Esophagus squamous epithelium (tissue), 5 donors: ENCODE measurements at regions not wholly inside any gene's neighbourhood (a gene's known extent, or its start where the extent isn't known, plus 50 kb on each side); places are given as distances from the start of the nearest gene placed in this dataset.

Experiments used
- DNase-seq: peaks from one replicate; lab custom pipeline; 2025; lab: John Stamatoyannopoulos, UW
- H3K27ac ChIP-seq, 4 donors: fragments of 200-600 bp; sonication (generic); one replicate each; pipeline ENCODE4 v1.5.1; 2016 to 2019; ENCODE audit warnings: mild to moderate bottlenecking in 1 of 4
- H3K27me3 ChIP-seq, 4 donors: fragments of 200-600 bp; sonication (generic); 1 replicate in 3 of 4; 2 replicates in 1 of 4; pipeline versions ENCODE4 v1.5.1 to v1.6.0; 2017 to 2021; ENCODE audit warnings: antibody characterized with exemption in 1 of 4
- H3K36me3 ChIP-seq, 3 donors: fragments of 200-600 bp; sonication (generic); one replicate each; pipeline ENCODE4 v1.5.1; 2016 to 2019
- H3K4me1 ChIP-seq, 3 donors: fragments of 200-600 bp; sonication (generic); one replicate each; pipeline ENCODE4 v1.5.1; 2017 to 2019
- H3K4me3 ChIP-seq, 4 donors: fragments of 200-600 bp; sonication (generic); 1 replicate in 3 of 4; 2 replicates in 1 of 4; pipeline ENCODE4 v1.5.1; 2016 to 2019; ENCODE audit warnings: mild to moderate bottlenecking in 2 of 4, moderate library complexity in 1 of 4
- H3K9me3 ChIP-seq, 3 donors: fragments of 200-600 bp; sonication (generic); one replicate each; pipeline ENCODE4 v1.5.1; 2016 to 2019
- POLR2A ChIP-seq, 4 donors: fragments of 450-650 bp; IDR thresholded peaks; one replicate each; pipeline ENCODE4 v1.6.1; 2017; ENCODE audit warnings: antibody characterized with exemption in 4 of 4, mild to moderate bottlenecking in 4 of 4, moderate library complexity in 3 of 4
- WGBS, 2 donors: methylation state at CpG; one replicate each; pipeline ENCODE4 v1.1.5; 2018; 5-methylcytosine and 5-hydroxymethylcytosine counted together
- intact Hi-C: fragments of 100-400 bp; cut with DNase I; formaldehyde crosslinking; loops from one replicate; pipeline ENCODE4 v1.15.0; 2022
- TF ChIP-seq, protein P1 (sequence below), 6 experiments: fragments of 450-650 bp in 4 of 6; fragments of 200-600 bp in 2 of 6; sonication (generic) in 2 of 6; IDR thresholded peaks; one replicate each; pipeline ENCODE4 v1.5.1; 2016 to 2019; ENCODE audit warnings: antibody characterized with exemption in 6 of 6, mild to moderate bottlenecking in 4 of 6, moderate library complexity in 4 of 6
- donor health status: DM: yes; HTN: yes; CAD: no.

DNA sequence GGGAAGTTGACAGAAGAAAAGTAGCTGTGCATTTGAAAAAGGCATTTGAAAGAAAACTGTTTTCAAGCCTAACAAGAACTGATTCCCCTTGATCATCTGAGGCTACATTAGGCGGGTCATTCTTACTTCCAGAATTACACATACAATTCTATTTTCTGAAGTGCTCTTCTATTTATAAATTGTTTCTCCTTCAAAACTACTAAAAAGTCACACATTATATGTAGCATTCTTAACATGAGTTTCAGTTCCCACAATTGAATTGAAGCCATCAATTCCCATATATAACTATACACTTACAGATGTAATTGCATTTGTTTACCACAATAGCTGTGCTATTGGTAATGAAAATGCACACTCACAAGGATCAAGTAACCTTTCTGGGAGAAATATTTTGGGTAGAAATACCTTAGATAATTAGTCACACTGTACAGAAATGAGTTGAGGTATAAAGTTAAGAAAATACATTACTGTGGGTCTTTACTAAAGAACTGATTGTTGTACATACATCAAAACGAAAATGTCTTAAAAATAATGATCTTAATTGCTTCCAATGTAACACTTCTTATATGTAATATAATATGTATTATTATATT, 1688.0 kb upstream of the AGA start:
- DNase-seq: no peak
- TF ChIP-seq, protein P1, sequence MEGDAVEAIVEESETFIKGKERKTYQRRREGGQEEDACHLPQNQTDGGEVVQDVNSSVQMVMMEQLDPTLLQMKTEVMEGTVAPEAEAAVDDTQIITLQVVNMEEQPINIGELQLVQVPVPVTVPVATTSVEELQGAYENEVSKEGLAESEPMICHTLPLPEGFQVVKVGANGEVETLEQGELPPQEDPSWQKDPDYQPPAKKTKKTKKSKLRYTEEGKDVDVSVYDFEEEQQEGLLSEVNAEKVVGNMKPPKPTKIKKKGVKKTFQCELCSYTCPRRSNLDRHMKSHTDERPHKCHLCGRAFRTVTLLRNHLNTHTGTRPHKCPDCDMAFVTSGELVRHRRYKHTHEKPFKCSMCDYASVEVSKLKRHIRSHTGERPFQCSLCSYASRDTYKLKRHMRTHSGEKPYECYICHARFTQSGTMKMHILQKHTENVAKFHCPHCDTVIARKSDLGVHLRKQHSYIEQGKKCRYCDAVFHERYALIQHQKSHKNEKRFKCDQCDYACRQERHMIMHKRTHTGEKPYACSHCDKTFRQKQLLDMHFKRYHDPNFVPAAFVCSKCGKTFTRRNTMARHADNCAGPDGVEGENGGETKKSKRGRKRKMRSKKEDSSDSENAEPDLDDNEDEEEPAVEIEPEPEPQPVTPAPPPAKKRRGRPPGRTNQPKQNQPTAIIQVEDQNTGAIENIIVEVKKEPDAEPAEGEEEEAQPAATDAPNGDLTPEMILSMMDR (IDR thresholded peaks at IDR 0.05): no peak
- no peak for TF ChIP-seq POLR2A (IDR thresholded peaks at IDR 0.05)
- Histone ChIP-seq H3K36me3 (no peaks in the 10 kb centered on the region), H3K4me1 (no peaks in the 10 kb centered on the region), H3K9me3 (no peaks in the 10 kb centered on the region), H3K27ac (no peak overlapping the region), H3K27me3 (no peaks in the 10 kb centered on the region), H3K4me3 (no peak overlapping the region)
- WGBS, 2 donors: 52 to 62% methylated on average over 2 of the region's 2 CpGs
- intact Hi-C loops: no loop called here

DNA sequence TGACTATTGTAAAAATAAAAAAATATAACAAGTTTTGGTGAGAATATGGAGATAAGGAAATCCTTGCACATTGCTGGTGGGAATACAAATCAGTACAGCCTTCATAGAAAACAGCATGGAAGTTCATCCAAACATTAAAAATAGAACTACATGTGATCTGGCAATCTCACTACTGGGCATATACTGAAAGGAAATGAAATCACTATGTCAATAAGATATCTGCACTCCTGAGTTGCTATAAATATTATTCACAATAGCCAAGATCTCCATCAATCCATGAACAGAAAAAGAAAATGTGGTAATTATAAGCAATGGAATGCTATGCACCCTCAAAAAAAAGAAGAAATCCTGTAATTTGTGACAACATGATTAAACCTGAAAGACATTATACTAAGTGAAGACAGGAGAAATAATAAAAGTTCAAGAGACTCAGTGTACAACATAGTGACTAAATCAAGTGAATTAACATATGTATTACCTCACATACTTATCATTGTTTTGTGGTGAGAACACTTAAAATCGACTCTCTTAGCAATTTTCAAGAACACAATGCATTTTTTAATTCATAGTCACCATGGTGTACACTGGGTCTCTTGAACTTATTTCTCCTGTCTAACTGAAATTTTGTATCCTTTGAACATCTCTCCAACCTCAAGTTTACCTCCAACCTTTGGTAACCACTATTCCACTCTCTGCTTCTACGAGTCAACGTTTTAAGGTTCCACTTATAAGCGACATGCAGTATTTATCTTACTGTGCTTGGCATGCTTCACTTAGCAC, 1703.7 kb upstream of the AGA start:
- no peaks in the 10 kb centered on the region for H3K9me3 ChIP-seq
- H3K4me3 ChIP-seq: no peak overlapping the region
- 68 to 71% methylated on average over 4 of the region's 4 CpGs for WGBS, 2 donors
- H3K36me3 ChIP-seq: no peaks in the 10 kb centered on the region
- H3K27ac ChIP-seq: no peak overlapping the region
- DNase-seq: no peak
- H3K4me1 ChIP-seq: no peaks in the 10 kb centered on the region
- TF ChIP-seq POLR2A (IDR thresholded peaks at IDR 0.05): no peak
- TF ChIP-seq, protein P1 (IDR thresholded peaks at IDR 0.05): no peak
- no peaks in the 10 kb centered on the region for H3K27me3 ChIP-seq
- intact Hi-C loops: no loop called here

- intact Hi-C loops: no loop called here
- Histone ChIP-seq H3K9me3 (no peaks in the 10 kb centered on the region), H3K27me3 (no peaks in the 10 kb centered on the region), H3K4me3 (no peak overlapping the region), H3K27ac (no peak overlapping the region), H3K4me1 (no peaks in the 10 kb centered on the region), H3K36me3 (no peaks in the 10 kb centered on the region)
- DNase-seq: no peak
- 49 to 53% methylated on average over 6 of the region's 6 CpGs for WGBS, 2 donors
- TF ChIP-seq POLR2A (IDR thresholded peaks at IDR 0.05): no peak
- TF ChIP-seq, protein P1 (IDR thresholded peaks at IDR 0.05): no peak
Measured at GRCh38 chr4:179151770-179152169, 1709.5 kb upstream of the AGA start.

DNA sequence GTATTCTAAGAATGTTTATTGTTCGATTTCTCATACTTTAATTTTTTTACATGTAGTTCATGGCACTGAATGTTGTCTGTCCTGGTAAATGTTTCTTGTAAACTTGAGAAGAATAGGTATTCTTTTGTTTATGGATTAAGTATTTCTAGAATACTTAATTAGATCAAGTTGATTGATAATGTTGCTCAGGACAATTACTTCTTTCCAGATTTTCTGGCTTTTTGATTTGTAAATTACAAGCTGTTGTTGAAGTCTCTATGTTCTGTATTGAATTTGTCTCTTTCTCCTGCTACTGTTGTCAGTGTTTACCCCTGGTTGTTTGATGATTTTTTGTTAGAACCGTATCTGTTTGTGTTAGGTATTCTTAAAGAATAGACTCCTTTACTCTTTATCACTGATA, 1720.9 kb upstream of the AGA start:
- intact Hi-C loops: no loop called here
- Histone ChIP-seq H3K27ac (no peak overlapping the region), H3K36me3 (no peaks in the 10 kb centered on the region), H3K4me1 (no peaks in the 10 kb centered on the region), H3K4me3 (no peak overlapping the region), H3K27me3 (no peaks in the 10 kb centered on the region), H3K9me3 (no peaks in the 10 kb centered on the region)
- TF ChIP-seq, protein P1 (IDR thresholded peaks at IDR 0.05): no peak
- TF ChIP-seq POLR2A (IDR thresholded peaks at IDR 0.05): no peak
- 51 to 52% methylated on average over 2 of the region's 2 CpGs for WGBS, 2 donors
- no peak for DNase-seq

GRCh38 chr4:179164267-179164999, 1722.2 kb upstream of the AGA start:
- no peak for DNase-seq
- 85% methylated on average over 5 of the region's 5 CpGs for WGBS, 2 donors
- Histone ChIP-seq H3K27me3 (no peaks in the 10 kb centered on the region), H3K27ac (no peak overlapping the region), H3K4me1 (no peaks in the 10 kb centered on the region), H3K9me3 (no peaks in the 10 kb centered on the region), H3K36me3 (no peaks in the 10 kb centered on the region), H3K4me3 (no peak overlapping the region)
- intact Hi-C loops: no loop called here
- TF ChIP-seq POLR2A (IDR thresholded peaks at IDR 0.05): no peak
- TF ChIP-seq, protein P1 (IDR thresholded peaks at IDR 0.05): no peak
